ENCODE measurements at regions not wholly inside any gene's neighbourhood (a gene's known extent, or its start where the extent isn't known, plus 50 kb on each side); places are given as distances from the start of the nearest gene placed in this dataset.
A peak's percentile ranks its signal among the peaks of the same experiment; 100 is the strongest.

DNA sequence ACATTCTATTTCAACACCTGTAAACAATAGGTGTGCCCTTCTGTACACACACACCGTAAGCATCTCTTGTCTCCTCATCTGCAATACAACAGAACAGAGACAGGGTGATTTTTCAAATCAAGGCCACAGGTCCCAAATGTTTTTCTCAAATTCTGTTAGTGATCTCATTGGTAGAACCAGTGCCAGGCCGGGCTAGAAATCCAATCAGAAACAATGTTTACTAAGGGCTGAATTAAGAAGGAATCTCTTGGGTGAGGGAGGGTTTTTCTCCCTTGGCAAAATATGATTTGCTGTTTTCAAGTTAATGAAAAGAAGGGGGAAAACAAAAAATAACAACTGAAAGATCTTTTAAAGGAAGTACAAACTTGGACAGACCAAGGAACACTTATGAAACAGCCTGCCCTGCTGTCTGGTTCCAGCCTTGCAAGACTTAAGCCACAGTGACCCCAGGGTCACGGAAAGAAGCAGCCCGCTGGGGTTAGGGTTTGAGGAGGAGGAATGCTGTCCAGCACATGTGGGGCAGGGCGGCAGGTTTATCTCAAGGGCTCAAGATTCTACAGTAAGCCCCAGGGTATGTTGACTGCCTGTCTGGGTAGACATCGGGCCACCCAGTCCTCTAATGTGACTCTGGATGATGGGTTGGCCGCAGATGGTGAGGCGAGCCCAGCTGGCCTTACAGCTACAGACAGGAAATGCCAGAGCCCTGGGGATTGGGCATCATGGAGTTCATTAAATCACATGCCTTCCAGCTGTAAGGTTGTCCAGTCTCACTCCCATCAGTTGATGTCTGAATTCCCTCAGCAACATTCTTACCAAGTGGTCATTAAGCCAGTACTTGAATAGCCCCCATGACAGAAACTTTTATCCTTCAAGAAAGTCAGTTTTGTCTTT lies 73.3 kb upstream of the SLC44A3 start:
- WGBS: 87% methylated on average over 8 of the region's 8 CpGs
- Histone ChIP-seq H3K9ac (ENCODE audit: low read depth in 1 of 2, low read length in 2 of 2) (no peak overlapping the region), H3K36me3 (ENCODE audit: control insufficient read depth in 4 of 4, insufficient read depth in 3 of 4, low read depth in 1 of 4, low read length in 3 of 4) (no peaks in the 10 kb centered on the region), H3K4me3 (ENCODE audit: low read depth in 1 of 3, low read length in 3 of 3) (no peak overlapping the region), H3K27me3 (ENCODE audit: control insufficient read depth in 4 of 4, insufficient read depth in 4 of 4, low read length in 3 of 4) (no peaks in the 10 kb centered on the region), H3K27ac (ENCODE audit: low read depth in 1 of 2, low read length in 2 of 2) (no peak overlapping the region), H3K4me1 (ENCODE audit: control insufficient read depth in 4 of 4, insufficient read depth in 4 of 4, low read length in 3 of 4) (no peaks in the 10 kb centered on the region), H3K9me3 (ENCODE audit: control insufficient read depth in 4 of 4, low read length in 3 of 4) (no peaks in the 10 kb centered on the region)
- TF ChIP-seq GABPA (IDR thresholded peaks at IDR 0.05 in 1 of 2, conservative IDR thresholded peaks at IDR 0.05 in 1 of 2): no peak
- peak in 1 of 2 donors; percentile 20 for TF ChIP-seq RAD21 (IDR thresholded peaks at IDR 0.05)
- TF ChIP-seq NR2F2 (IDR thresholded peaks at IDR 0.05): peak; percentile 90
- peak in 1 of 2 donors; percentile 22 for TF ChIP-seq RXRA (IDR thresholded peaks at IDR 0.05)
- DNase-seq (ENCODE audit: low spot score): no peak

DNA sequence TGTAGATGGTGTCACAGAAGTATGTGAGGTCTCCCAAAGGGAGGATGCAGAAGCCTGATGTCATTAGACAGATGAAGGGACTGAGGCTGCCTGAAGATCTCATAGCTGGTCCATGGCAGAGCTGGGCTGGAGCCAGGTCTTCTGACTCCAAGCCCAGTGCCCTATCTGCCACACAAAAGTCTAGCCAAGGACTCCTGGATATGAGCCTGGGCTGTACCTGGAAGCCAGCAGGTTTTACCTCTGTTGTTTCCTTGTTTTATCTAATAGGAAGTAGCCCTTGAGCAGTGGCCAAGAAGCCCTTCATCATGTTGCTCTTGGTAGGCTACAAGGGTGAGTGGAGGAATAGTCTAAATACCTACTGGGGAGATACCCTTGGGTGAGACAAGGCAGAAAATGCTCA lies 74.4 kb upstream of the SLC44A3 start:
- Histone ChIP-seq H3K27ac (ENCODE audit: low read depth in 1 of 2, low read length in 2 of 2) (no peak overlapping the region), H3K4me3 (ENCODE audit: low read depth in 1 of 3, low read length in 3 of 3) (no peak overlapping the region), H3K36me3 (ENCODE audit: control insufficient read depth in 4 of 4, insufficient read depth in 3 of 4, low read depth in 1 of 4, low read length in 3 of 4) (no peaks in the 10 kb centered on the region), H3K4me1 (ENCODE audit: control insufficient read depth in 4 of 4, insufficient read depth in 4 of 4, low read length in 3 of 4) (no peaks in the 10 kb centered on the region), H3K27me3 (ENCODE audit: control insufficient read depth in 4 of 4, insufficient read depth in 4 of 4, low read length in 3 of 4) (no peaks in the 10 kb centered on the region), H3K9ac (ENCODE audit: low read depth in 1 of 2, low read length in 2 of 2) (no peak overlapping the region), H3K9me3 (ENCODE audit: control insufficient read depth in 4 of 4, low read length in 3 of 4) (no peaks in the 10 kb centered on the region)
- DNase-seq (ENCODE audit: low spot score): no peak
- TF ChIP-seq HNF4G (IDR thresholded peaks at IDR 0.05): no peak
- TF ChIP-seq NR2F2 (IDR thresholded peaks at IDR 0.05): no peak
- no peak for TF ChIP-seq TAF1 (conservative IDR thresholded peaks at IDR 0.05)
- TF ChIP-seq, protein P1, sequence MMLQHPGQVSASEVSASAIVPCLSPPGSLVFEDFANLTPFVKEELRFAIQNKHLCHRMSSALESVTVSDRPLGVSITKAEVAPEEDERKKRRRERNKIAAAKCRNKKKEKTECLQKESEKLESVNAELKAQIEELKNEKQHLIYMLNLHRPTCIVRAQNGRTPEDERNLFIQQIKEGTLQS (IDR thresholded peaks at IDR 0.05): no peak
- TF ChIP-seq, protein P2, sequence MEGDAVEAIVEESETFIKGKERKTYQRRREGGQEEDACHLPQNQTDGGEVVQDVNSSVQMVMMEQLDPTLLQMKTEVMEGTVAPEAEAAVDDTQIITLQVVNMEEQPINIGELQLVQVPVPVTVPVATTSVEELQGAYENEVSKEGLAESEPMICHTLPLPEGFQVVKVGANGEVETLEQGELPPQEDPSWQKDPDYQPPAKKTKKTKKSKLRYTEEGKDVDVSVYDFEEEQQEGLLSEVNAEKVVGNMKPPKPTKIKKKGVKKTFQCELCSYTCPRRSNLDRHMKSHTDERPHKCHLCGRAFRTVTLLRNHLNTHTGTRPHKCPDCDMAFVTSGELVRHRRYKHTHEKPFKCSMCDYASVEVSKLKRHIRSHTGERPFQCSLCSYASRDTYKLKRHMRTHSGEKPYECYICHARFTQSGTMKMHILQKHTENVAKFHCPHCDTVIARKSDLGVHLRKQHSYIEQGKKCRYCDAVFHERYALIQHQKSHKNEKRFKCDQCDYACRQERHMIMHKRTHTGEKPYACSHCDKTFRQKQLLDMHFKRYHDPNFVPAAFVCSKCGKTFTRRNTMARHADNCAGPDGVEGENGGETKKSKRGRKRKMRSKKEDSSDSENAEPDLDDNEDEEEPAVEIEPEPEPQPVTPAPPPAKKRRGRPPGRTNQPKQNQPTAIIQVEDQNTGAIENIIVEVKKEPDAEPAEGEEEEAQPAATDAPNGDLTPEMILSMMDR (IDR thresholded peaks at IDR 0.05; ENCODE audit: low read depth, low read length, missing input control): no peak
- TF ChIP-seq GABPA (IDR thresholded peaks at IDR 0.05 in 1 of 2, conservative IDR thresholded peaks at IDR 0.05 in 1 of 2): no peak
- TF ChIP-seq, protein P3, sequence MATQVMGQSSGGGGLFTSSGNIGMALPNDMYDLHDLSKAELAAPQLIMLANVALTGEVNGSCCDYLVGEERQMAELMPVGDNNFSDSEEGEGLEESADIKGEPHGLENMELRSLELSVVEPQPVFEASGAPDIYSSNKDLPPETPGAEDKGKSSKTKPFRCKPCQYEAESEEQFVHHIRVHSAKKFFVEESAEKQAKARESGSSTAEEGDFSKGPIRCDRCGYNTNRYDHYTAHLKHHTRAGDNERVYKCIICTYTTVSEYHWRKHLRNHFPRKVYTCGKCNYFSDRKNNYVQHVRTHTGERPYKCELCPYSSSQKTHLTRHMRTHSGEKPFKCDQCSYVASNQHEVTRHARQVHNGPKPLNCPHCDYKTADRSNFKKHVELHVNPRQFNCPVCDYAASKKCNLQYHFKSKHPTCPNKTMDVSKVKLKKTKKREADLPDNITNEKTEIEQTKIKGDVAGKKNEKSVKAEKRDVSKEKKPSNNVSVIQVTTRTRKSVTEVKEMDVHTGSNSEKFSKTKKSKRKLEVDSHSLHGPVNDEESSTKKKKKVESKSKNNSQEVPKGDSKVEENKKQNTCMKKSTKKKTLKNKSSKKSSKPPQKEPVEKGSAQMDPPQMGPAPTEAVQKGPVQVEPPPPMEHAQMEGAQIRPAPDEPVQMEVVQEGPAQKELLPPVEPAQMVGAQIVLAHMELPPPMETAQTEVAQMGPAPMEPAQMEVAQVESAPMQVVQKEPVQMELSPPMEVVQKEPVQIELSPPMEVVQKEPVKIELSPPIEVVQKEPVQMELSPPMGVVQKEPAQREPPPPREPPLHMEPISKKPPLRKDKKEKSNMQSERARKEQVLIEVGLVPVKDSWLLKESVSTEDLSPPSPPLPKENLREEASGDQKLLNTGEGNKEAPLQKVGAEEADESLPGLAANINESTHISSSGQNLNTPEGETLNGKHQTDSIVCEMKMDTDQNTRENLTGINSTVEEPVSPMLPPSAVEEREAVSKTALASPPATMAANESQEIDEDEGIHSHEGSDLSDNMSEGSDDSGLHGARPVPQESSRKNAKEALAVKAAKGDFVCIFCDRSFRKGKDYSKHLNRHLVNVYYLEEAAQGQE (IDR thresholded peaks at IDR 0.05): no peak
- TF ChIP-seq YY1 (IDR thresholded peaks at IDR 0.05): no peak
- no peak for TF ChIP-seq FOXA2 (IDR thresholded peaks at IDR 0.05)
- no peak for TF ChIP-seq RAD21 (IDR thresholded peaks at IDR 0.05)
- no peak for TF ChIP-seq HNF4A (conservative IDR thresholded peaks at IDR 0.05)
- no peak for TF ChIP-seq SP1 (IDR thresholded peaks at IDR 0.05)
- TF ChIP-seq, protein P4, sequence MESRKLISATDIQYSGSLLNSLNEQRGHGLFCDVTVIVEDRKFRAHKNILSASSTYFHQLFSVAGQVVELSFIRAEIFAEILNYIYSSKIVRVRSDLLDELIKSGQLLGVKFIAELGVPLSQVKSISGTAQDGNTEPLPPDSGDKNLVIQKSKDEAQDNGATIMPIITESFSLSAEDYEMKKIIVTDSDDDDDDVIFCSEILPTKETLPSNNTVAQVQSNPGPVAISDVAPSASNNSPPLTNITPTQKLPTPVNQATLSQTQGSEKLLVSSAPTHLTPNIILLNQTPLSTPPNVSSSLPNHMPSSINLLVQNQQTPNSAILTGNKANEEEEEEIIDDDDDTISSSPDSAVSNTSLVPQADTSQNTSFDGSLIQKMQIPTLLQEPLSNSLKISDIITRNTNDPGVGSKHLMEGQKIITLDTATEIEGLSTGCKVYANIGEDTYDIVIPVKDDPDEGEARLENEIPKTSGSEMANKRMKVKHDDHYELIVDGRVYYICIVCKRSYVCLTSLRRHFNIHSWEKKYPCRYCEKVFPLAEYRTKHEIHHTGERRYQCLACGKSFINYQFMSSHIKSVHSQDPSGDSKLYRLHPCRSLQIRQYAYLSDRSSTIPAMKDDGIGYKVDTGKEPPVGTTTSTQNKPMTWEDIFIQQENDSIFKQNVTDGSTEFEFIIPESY (IDR thresholded peaks at IDR 0.05): no peak
- TF ChIP-seq FOXA1 (IDR thresholded peaks at IDR 0.05): no peak
- TF ChIP-seq, protein P5, sequence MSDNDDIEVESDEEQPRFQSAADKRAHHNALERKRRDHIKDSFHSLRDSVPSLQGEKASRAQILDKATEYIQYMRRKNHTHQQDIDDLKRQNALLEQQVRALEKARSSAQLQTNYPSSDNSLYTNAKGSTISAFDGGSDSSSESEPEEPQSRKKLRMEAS (IDR thresholded peaks at IDR 0.05): no peak
- TF ChIP-seq JUND (IDR thresholded peaks at IDR 0.05): no peak
- TF ChIP-seq EGR1 (IDR thresholded peaks at IDR 0.05; ENCODE audit: low read depth in 2 of 2): no peak
- TF ChIP-seq RXRA (IDR thresholded peaks at IDR 0.05): no peak

Data from liver (tissue), 8 donors.